NCI-H2196 (cell line): ENCODE measurements at regions not wholly inside any gene's neighbourhood (a gene's known extent, or its start where the extent isn't known, plus 50 kb on each side); places are given as distances from the start of the nearest gene placed in this dataset.

Experiments used
- DNase-seq: peaks from one replicate; lab custom pipeline; 2025; ENCODE audit not compliant: unreplicated experiment; lab: John Stamatoyannopoulos, UW

DNA sequence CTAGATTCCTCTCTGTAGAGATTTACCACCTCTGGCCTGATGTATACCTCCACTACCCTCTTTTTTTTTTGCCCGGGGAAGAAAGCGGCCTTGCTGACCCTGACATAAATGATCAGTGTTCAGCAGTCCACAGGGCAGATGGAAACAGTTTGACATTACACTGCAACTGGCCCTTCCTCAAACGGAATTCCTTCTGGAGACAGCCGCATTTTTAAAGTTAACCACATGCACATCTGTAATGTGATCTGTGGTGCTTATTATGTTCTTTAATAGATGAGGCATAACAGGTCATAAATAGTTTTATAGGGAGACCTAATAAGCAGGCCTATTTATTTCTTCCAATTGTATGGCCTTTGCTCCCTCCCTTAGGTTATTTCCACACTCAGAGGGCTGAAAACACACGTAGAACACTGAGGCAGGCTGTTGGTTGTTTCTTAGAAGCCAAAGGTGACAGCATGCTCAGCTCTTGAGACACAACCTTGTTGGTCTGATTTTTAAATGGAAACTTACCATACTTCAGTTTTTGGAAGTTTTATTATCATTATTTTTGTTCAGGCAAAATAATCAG is 84.0 kb upstream of the APC start:
- no peak for DNase-seq

DNA sequence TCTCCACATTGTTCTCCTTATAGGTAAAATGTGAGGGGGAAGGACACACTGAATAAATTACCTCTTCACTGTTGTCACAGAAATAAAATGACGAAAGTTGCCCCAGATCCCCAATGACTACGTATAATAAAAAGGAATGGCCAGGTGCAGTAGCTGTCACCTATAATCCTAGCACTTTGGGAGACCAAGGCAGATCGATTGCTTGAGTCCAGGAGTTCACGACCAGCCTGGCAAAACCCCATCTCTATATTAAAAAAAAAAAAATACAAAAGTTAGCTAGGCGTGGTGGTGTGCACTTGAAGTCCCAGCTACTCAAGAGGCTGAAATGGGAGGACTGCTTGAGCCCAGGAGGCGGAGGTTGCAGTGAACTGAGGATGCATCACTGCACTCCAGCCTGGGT is 82.2 kb upstream of the APC start:
- DNase-seq = no peak

DNA sequence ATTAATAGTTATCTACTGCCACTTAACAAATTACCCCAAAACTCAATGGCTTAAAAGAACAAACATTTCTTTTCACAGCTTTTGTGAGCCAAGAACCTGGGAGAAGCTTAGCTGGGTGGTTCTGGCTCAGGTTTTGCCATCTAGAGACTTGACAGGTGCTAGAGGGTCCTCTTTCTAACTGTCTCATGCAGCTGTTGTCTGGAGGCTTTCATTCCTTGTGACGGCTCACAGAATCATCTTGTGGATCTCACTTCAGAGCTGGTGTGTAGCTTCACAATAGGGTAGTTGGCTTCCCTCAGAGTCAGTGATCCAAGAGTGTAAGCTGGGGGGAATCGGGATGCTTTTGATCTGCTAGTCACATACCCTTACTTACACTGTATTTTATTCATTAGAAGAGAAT is 81.2 kb upstream of the APC start:
- DNase-seq = no peak

DNA sequence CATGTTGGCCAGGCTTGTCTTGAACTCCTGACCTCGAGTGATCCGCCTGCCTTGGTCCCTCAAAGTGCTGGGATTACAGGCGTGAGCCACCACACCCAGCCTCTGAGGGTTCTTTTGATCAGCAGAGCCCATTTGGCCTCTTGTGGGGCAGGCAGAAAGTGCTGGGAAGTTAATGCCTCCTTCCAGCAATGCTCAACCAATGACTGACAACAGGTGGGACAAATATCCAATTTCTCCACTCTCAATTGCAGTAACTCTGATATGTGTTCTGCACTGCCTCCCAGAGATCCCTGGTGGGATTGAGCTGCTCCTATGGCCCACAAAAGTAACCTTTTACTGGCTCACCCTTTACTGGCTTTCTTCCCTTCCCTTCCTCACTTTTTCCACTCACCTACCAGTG is 79.9 kb upstream of the APC start:
- no peak for DNase-seq

DNA sequence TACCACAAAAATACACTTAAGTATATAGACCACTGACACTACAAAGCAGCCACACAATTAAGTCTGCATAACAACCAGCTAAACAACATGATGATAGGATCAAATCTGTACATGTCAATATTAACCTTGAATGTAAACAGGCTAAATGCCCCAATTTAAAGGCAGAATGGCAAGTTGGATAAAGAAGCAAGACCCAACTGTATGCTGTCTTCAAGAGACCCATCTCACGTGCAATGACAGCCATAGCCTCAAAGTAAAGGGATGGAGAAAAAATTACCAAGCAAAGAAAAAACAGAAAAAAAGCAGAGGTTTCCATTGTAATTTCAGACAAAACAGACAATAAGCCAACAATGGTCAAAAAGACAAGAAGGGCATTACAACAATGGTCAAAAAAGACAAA is 77.3 kb upstream of the APC start:
- no peak for DNase-seq

DNA sequence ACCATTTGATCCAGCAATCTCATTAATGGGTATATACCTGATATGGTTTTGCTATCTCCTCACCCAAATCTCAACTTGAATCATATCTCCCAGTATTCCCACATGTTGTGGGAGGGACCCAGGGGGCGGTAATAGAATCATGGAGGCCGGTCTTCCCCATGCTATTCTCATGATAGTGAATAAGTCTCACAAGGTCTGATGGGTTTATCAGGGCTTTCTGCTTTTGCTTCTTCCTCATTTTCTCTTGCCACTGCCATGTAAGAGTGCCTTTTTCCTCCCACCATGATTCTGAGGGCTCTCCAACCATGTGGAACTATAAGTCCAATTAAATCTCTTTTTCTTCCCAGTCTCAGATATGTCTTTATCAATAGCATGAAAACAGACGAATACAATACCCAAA is 74.5 kb upstream of the APC start:
- DNase-seq = no peak

DNA sequence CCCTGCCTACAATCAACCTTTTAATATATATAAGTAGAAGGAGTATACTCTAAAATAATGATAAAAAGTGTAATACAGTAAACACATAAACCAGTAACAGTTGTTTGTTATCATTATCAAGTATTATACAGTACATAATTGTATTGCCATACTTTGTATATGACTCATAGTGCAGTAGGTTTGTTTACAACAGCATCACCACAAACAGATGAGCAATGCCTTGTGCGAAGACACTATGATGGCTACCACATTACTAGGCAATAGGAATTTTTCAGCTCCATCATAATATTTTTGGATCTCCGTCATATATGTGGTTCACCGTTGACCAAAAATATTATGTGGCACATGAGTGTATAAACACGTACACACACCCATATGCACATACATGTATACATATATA is 69.7 kb upstream of the APC start:
- DNase-seq = no peak

DNA sequence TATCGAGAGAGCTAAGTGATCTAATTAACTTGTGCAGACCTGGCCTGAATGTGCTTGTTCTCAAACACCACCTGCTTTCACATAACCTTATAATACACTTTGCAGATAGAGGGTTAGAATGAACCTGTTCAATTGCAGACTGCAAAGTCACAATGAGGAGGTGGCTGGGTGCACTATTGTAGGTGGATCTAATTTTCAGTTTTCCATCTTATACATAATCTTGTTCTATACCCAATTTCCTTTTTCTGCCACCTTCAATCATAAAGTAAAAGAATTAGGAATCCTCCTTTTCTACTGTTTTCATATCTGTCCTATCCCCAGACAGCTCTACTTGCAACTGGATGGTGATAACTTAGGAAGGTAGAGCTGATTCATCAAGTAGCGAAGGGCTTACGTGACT is 68.8 kb upstream of the APC start:
- no peak for DNase-seq

DNA sequence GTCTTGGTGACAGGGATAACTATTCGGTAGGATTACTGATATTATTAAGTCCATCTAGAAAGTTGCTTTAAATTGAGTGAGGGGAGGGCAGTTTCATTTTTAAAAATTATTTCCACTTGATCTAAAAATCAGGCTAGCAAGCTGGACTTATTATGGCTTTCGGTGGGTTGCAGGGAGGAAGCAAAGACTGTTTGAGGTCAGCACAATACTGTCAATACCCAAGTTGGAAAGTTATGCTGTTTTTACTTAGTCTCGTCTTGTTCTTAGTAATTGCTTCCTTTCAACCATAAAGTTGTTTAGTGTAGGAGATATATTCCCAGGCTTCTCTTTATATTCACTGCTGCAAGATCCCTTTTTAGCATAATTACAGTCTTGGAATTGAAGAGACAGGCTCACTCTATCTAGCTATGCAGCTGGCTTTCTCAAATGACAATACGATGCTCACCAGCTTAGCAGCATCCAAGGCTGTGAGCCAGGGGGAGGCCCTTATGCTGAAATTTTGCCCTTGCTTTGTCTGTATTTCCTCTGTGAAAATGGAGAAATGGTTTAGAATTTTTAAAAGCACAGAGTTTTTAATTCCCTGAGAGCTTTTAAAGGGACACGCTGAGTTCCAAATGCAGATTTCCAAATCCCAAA is 68.2 kb upstream of the APC start:
- DNase-seq = no peak

DNA sequence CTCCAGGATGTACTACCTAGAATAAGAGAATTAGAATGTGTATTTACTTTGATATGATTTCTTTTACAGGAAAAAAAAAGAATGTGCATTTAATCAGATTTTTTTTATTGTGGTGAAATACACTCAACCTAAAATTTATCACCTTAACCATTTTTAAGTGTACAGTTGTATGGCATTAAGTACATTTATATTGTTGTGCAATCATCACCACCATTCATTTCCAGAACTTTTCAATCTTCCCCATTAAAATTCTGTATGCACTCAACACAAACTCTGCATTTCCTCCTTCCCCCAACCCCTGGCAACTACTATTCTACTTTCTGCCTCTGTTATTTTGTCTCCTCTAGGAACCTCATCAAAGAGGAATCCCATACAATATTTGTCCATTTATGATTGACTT is 66.0 kb upstream of the APC start:
- DNase-seq = no peak

DNA sequence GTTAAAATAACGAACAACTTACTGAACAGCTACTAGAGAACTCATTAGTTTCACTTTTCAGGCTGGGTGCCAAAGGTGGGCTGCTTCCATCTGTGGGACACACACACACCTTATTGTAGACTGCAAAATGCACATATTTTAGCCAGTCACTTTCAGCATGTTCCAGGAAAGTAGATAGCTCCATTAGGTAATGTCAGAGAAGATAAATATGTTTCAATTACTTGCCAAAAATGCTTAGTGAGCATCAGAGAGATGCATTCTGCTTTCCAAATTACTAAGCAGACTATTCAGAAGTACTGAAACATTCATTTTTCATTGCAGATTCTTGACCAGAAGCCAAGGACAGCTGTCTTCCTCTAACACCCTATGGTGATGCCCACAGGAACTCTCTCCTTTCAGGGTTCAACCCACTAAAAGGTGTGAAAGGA is 56.2 kb upstream of the APC start:
- no peak for DNase-seq

DNA sequence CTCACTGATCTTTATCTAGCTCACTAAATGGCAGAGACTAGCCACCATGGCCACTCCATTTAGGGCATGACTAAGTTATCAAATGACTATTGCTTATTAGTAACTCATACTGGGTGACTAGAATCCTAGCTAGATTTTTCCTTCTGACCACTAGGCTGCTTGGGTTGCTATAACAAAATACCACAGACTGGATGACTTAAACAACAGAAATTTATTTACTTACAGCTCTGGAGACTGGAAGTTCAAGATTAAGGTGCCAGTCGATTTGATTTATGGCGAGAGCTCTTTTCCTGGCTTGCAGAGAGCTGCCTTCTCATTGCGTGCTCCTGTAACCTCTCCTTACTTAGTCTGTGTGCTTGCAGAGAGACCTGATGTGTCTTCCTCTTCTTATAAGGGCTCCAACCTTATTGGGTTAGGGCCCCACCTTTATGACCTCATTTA is 55.0 kb upstream of the APC start:
- no peak for DNase-seq

DNA sequence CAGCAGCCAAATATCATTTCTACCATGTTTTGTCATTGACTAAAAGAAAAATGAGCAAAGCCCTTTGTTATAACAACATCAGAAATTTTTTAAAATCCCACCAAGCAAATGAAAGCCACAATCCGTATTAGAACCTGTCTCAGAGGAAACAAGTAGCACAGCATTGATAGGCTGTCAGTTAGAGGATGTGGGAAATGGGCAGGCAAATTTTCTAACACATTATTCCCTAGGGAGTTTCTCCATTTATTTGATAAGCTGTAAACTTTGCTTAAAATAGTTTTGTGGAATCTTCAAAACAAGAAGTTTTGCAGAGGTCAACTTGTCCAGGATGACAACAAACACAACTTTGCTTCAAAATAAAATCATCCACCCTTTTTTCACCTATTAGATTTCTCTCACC is 53.6 kb upstream of the APC start:
- DNase-seq = no peak

DNA sequence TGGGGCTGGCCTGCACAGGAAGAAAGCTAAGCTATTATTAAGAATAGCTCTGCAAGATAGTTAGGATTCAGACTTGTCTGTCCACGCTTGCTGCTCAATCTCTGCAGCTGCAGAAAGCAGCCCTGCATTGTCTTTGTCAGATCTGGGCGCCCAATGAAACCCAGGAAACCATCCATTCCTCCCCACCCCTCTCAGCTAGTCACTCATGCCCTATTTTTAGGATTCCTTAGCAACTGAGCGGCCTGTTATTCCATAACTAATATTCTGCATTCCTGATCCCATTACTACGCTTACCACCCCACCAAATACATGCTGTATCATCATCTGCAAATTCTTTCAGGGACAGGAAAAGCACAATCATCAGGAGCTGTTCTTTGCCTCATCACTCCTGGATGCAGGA is 52.9 kb upstream of the APC start:
- DNase-seq = no peak

DNA sequence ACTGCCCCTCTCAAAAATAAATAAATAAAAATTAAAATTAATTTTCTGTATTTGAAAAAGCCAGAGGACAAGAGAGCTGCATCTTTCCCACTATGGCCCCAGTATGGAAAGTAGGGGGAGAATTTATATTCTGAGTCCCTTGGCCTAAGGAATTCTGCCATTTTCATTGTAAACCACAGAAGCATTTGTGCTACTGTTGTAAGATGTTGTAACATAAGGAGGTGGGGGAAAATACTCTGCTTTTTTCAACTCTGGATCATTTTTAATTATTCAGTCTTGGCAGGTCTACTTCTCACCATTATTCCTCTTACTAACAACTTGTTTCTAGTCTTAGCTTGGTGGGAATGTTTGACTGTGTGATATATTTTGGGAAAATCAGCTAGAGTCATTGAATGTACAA is 52.3 kb upstream of the APC start:
- DNase-seq = no peak

DNA sequence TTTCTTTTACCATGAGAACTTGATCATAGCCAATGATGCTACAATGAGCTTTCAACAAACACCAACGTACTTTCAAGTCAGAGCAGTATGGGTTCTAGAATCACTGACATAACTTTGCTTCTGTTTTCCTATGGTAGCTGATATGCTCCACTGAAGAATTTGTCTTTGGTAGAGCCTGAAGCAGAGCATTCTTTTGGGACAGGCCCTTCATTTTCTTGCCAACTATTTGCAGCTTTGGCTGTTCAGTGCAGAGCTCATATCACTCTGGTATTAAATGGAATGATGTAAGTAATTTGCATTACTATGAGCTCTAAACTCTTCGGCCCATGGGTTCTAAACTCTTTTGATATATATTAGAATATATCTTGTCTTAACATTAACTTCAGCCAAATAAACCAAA is 51.8 kb upstream of the APC start:
- no peak for DNase-seq

DNA sequence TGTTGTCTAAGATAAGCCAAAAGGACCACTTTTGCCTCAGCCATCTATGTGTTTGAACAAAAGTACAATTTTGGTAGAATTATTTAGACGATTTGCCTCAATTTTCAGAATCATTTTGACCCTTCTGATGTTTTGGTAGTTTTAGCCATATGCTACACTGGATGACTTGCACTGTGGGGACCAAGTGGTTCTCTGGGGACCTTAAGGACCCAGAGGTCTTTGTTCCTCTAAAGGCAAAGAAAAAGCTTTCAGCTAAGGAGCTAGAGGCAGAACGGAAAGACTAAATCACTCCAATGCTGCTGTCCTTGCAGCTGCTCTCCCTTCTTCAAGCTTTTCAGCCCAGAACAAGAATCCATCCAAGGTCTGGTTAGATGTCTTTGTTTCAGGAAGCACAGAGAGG is 51.0 kb upstream of the APC start:
- no peak for DNase-seq

DNA sequence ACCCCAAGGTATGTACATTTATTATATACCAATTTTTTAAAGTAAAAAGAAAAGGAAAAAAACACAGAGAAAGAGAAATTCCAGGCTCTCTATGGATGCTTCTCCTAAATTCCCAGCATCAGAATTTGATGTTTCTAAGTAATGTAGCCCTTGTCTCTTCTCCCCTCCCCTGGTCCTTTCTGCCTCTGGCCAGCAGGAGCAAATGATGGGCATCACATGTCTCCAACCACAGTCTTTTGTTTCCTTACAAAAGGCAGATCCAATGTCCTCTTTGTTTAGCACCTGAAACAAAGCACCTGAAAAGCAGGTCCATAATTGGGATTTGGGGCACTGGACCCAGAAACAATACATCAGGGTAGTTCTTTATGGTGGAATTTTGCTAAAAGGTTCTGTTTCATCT is 50.4 kb upstream of the APC start:
- no peak for DNase-seq
